GM21447 (cell line): ENCODE measurements at regions not wholly inside any gene's neighbourhood (a gene's known extent, or its start where the extent isn't known, plus 50 kb on each side); places are given as distances from the start of the nearest gene placed in this dataset.

Experiments
- ATAC-seq: cut with Tn5 transposase; IDR thresholded peaks from one replicate; pipeline ENCODE4 v1.9.1; 2021; ENCODE audit not compliant: unreplicated experiment

DNA sequence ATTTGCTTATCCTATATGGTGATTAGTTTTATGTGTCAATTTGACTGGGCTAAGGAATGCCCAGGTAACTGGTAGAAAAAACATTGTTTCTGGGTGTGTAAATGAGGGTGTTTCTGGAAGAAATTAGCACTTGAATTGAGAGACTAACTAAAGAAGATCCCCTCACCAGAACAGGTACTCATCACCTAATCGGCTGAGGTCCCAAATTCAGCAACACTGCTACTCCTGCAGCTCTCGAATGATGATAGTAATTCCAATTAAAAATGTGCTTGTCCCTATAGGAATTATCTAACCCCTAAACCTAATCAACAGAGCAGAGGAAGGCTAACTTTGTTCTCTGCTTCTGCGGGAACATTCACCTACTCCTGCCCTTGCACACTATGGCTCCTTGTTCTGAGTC, 464.5 kb upstream of the CHST9 start:
- no peak for ATAC-seq

DNA sequence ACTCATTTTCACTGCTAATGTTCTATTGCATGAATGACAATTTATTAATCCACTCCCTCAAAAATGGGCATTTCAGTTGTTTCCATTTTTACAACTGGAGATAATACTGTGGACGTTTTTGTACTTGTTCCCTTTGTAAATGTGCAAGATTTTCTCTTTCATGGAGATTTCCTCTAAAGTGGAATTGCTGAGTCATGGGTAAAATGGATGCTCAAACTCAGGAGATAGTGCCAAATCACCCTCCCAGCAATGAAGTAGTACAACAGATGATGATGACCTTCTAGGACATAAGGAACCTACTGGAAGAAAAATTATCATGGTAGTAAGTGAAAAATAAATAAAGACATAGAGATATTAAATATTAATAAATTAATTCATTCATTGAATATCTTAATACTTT, 460.8 kb upstream of the CHST9 start:
- ATAC-seq, result no peak

DNA sequence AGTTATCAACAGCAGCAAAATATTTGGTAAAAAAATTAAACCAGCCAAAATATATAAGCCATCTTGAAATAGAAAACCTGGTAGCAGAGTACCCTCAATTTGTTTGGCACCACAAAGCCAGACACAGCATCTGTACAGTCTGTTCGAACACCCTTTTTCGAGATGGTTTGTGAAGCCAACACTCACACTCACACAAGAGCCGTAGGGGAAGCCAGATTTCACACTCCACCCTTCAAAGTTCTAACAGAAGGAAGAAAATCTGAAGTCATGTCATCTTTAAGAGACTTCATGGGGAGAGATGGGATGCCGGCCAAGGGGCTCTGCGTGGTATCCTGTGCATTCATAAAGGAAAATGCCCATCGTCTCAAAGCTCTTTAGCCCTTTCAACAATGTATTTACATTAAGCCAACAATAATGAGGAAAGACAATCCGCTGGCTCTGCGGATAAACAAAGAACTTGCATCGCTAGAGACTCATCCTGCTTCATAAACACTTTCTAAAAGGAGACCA, 451.5 kb upstream of the CHST9 start:
- ATAC-seq, result no peak

DNA sequence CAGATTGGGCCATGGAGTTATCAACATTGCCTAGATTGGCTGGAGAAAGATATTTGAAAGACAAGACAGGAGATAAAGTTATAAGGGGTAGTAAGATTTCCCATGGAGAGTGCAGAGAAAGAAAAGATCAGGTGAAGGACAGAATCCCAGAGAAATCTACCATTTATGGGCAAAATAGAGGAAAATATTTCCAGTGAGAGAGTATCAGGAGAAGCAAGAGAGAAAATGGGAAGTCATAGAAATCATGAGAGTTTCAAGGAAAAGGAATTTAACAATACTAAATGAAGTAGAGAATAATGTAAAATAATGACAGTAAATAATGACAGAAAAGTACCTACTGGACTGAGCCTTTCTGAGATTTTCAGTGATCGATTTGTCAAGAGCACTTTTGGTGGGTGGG, 447.6 kb upstream of the CHST9 start:
- no peak for ATAC-seq

DNA sequence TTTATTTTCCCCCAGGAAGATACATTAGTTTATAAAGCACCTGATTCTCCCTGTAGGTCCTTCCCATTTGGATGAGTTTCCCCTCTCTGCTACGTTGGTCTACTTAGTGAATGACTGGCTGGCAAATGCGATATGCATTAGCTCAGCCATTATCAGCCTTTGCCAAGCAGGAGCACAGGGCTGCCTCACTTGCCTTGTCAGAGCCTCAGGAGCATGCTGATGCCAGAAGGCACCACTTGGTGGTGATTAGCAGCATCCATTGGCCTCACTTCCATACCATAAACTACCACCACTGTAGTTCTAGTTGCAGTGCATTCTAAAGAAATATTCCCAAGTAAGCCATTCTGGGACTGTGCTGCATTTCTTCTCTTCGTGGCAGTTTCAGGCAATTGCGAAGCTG, 442.8 kb upstream of the CHST9 start:
- no peak for ATAC-seq

DNA sequence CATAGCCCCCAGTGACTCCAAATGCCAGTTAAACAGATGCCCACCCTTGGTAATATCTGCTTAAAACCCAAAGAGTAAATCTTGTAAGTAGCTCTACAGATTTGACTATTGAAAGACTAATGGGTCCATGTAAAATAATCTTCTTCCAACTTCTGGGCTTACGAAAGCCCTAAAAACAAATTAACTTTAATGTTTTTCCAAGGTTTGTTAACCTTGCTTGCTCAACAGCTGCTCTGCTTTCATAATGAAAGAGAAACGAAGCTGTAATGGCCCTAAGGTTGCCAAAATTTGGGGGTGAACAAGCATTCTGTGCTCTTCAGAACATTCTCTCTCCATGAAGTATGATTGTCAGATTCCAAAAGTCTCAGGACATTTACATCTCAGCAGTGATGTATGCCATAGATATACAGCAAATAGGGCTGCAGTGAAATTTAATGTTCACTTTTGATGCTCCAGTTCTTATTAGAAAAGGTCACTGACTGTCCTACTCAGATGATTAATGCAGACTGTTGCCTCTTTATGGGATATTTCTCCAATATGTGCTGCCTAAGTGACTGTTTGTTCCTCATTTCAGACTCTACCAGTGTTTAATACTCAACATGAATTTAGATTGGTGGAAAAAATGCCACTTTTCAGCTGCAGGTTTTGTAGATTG, 436.3 kb upstream of the CHST9 start:
- ATAC-seq, result no peak

DNA sequence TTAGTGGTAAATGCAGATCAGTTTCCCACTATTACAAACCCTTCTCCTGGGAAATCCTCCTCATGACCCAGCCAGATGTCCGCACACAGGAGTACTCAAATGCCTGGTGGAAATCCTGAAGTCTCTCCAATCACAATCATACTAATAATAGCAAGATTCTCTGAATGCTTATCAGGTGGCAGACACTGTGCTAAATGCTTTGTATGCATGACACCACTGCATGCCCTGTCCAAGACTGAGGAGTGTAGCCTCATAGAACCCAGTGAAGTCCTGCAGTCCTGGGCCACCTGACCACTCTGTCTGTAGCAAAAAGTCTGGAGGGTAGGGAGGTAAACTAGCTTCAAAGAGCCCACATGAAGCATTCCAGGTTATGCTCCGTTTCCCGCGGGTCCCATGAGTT, 434.8 kb upstream of the CHST9 start:
- no peak for ATAC-seq

DNA sequence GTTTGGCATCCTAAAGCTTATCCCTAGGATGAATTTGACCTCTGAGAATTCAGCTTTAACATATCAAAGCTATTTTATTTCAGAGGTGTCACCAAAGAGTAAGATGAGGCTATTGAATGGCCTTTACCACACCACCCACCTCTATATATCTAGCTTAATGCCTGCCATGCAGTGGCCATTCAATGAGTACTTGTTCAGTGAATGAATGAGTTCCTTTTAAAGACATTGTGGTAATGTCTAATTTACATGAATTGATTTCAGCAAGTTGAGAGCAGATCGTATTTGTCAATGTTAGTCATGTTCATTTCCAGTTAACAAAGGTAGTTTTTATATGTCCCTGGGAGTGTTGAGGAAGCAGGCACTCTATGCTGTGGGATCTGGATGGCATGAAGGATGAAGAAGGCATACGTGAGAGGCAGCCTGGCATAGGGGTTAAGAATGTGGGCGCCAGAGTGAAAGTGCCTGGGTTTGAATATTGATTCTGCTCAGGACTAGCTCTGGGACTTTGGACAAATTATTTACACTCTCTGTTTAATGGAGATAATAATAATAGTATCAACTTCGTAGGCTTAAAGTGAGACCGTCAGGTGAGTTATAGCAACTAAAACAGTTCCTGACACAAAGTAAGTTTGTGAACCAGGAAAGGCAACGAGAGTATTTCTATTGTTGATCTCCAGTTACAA, 434.1 kb upstream of the CHST9 start:
- ATAC-seq, result no peak

DNA sequence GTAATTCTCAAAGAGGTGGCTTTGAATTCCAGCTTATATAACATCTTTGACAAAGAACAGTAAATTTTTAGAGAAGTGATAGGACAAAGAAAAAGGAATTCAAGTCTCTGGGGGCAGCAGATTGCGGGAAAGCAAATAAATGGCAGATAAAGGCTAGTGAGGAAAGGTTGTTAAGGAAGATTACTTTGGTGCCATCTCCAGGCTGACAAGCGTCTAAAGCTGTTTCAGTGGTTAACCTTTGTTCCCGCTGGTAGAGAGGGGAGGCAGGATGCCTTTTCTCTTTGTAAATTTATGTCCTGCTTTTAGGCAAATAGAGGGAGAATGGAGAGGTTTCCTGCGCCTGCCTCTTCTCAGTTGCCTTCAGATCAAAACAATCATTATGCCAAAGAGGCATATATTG, 431.2 kb upstream of the CHST9 start:
- ATAC-seq, result no peak

DNA sequence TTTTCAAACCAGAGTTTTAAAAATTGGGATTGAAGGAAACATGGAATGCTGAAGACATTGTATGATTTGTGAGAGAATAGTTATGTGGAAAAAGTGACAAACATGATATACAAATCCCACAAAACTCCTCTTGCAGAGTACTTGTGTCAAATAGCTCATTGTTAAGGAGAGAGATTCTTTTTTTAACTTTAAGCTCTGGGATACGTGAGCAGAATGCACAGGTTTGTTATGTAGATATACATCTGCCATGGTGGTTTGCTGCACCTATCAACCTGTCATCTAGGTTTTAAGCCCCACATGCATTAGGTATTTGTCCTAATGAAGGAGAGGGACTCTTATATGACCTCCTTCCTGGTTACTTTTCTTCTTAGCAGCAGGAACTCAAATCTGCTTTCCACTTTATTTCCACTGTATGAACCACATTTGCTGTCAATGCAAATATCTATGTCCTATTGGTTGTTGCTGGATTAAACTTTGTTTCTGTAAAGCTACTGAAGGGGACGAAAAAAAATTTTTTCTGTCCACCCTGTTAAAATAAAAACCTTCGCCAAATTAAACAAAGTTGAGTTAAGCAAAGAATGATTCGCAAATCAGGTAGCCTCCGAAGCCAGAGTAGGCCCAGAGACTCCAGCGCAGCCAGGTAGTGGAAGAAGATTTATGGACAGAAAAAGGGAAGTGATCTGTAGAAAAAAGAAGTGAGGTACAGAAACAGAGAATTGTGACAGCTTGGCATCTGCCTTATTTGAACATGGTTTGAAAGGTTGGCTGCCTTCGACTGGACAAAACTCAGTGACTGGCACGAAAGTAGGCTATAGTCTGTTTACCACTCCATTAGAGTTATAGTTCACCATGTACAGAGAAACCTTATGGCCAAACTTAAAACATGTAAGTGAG, 430.1 kb upstream of the CHST9 start:
- ATAC-seq, result no peak

DNA sequence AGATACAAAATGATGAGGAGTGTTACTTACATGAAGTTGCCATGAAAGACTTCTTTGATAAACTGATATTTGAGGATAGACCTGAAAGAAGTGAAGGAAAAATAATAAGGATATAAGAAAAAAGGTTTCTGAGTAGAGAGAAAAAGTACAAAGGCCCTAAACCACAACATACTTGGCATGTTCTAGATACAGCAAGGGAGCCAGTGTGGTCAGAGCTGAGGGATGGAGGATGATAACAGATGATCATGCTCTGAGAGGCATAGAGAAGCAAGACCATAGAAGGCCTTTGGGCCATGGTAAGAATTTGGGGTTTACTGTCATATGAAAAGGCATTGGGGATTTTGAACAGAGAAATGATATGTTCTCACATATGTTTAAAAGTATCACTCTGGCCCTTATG, 424.1 kb upstream of the CHST9 start:
- ATAC-seq, result no peak

DNA sequence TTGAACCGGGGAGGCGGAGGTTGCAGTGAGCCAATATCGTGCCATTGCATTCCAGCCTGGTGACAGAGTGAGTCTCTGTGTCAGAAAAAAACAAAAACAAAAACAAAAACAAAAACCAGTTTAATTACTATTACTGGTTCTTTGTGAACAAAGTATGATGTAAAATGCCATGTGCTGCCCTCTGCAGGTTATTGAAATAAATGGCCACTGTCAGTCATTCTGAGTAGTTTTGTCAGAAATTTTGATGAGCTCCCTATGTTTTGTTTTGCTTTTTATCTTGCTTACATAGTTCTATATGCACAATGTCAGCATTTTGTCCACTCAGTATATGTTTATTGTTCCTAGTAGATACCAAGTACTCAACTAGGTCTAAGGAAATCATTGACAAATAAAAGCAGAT, 423.6 kb upstream of the CHST9 start:
- no peak for ATAC-seq

DNA sequence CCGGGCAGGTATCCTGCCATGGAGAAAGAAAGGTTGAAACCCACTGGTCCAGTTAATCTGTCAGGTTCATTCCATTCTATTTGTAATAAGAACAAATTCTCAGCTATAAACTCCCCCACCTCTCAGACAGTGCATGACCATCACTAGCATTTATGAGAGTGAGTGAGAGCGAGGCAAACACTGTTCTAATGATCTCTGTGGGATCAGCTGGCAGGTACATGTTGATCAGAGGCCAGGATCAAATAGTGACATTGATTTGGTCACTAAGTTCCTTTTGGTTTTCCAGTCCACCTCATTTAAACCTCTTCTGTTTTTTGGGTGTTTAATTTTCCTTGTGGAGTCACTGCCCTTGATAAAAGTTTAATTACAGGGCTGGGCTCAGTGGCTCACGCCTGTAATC, 423.1 kb upstream of the CHST9 start:
- no peak for ATAC-seq

DNA sequence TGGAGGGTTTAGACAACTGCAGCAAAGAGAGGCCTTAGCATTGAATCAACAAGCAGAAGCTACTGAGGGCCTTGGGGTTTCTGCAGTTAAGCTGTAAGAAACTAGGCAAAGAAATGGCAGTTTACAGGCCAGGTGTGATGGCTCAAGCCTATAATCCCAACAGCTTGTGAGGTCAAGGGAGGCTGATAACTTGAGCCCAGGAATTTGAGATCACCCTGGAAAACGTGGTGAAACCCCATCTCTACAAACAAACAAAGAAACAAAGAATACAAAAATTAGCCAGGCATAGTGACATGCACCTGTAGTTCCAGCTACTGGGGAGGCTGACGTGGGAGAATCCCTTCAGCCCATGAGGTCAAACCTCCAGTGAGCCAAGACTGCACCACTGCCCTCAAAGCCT, 421.6 kb upstream of the CHST9 start:
- no peak for ATAC-seq

DNA sequence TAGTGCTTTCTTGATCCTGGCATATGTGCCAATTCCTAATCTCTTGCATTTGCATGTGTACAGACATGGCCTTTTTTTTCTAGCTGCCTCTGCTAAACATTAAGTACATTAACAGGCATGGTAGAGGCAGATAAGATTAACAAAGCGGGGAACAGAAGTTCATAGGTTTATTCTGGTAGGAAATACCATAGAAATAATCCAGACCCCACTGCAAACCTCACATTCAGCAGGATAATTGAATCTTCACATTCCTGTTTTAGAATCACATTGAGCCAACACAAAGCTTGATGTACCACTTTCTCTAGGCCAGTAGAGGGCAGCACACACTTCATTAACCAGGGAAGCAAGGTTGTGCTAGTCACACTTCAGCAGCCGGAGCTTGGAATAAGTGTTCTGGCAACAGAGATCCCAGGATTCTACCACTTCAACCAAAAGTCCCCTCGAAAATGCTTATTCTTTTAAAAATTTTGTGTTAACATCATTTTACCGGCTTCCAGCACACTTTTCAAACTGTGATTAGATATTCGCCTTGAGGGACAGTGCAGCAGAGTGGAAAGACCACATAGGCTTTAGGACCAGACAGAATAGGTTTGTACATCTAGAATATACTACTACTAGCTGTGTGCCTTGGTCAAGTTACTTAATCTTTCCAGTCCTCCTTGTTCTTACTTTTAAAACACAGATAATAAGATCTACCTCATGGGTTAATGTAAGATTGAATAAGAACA, 420.2 kb upstream of the CHST9 start:
- ATAC-seq, result peak; percentile 90

DNA sequence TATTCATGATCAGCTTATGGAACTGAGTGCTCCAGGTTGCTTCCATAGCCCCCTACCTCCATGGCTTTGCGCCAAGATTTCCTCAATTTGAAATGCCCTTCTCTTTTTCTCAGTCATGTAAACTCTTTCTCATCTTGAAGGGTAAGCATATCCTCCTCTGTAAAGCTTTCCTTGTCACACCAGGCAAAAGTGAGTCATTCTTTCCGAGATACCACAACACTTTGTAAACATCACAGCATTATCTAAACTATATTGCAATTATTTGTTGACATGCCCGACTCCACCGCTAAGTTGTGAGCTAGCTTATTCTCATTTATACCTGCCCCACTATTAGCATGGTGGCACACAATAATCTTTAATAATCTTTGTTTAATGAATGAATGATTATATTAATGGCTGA, 419.5 kb upstream of the CHST9 start:
- ATAC-seq, result no peak

DNA sequence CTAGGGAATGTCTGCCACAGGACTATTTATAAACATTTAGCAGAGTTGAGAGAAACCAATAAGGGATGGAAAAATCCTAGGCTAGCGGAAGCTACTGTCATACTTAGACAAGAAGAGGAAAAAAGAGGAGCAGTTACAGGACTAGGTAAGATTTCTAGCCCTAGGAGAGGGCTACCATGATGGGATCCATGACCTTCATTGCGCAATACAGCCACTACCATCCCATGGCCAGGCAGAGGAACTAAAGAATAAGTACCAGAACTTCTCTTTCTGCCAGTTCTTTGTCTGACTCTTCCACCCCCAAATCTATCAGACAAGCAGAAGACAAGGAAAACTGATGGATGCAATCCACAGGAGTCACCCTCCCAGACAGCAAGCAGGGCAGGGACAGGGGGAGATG, 417.0 kb upstream of the CHST9 start:
- ATAC-seq, result no peak

DNA sequence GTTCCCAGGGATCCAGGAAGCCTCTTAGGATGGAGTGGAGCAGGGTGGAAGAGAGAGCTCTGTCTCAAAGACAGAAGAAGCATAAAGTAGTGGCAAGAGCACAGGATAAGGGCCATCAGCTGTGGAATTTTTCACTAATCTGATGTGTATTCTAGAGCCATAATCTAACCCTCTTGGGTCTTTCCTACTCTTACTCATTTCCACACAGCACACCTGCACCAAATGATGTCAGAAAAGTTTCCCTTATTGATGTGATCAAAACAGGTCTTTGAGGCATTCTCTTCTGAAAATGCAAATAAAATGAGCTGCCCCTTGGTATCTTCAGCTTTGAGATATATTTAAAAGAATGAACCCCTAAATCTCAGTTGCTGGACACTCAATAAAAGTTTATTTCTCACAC, 415.1 kb upstream of the CHST9 start:
- no peak for ATAC-seq

DNA sequence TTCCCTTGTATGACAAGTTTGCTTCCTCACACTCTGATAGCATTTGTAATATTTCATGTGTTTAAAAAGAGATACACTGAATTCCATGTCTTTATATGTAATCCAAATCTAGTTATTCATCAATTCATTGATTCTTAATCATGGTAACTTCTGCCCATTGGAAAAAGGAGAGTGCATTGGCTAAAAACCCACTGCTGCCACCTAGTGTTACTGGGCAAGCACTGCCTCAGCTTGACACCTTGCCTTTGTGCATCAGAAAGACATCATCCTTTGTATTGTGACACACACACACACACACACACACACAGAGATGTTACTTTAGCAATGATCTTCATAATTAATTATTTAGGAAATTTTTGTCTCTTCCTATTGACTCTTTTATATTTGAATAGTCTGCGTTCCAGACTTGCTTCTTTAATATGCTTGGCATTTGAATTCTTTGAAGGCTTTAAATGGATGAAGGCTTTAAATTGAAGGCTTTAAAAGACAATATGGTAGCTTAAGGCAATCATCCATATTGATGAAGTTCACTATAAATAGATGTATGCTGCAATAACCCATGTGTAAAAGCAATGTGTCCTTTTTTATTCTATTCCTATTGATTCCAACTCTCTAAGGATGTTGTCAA, 414.2 kb upstream of the CHST9 start:
- ATAC-seq, result no peak

DNA sequence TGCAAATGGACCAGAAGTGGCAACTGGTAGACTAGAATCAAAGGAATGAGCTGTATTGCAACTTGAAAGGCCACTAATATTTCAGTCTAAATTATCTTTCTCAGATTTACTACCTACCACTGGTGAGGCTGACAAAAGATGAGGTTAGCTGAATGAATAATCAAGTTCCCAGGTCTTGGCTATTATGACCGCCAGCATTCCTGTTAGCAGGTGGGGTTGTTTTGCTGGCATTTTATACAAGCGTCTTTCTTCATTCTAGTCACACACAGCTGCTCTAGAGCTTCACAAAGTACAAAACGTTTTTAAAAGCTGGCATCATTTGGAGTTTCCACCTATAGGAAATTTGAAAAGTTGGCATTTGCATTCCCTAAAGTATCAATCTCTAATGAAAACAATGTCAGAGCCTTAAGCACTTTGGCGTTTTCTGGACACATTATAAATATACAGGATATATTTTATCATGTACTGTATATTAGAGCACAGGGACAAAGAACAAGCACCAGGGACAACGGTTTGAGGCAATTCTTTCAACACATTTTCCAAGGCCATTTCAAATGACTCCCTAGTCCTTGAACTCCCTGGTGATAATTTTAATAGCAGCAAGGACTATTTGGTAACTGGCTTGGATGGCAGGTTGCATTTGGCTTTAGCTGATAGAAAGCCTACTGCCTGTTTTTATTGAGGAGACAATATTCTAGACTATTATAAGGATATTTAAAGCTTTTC, 410.2 kb upstream of the CHST9 start:
- ATAC-seq, result no peak
